ENCODE measurements at regions not wholly inside any gene's neighbourhood (a gene's known extent, or its start where the extent isn't known, plus 50 kb on each side); places are given as distances from the start of the nearest gene placed in this dataset.

DNA sequence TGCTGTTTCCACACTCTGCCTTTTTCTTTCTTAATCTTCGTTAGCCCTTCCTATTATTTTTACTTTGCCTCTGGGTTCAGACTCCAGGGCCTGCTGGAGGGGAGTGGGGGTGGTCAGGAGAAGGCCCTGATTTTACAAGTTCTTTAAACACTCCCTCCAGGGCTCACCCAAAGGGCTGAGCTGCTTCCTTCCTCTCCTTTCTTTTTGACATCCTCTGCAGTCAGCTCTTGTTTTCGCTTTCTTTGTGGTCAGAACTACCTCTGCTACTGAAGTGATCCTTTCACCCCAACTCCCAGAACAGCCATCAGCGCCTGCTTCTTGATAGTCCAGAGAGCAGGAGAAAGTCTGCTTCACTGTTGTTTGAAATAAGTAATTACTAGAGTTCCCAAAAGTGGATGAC lies 925.7 kb downstream of the EPHA4 start:
- CTCF ChIA-PET: interaction anchor here (0.6 kb wide), 1 partner anchor 655 kb away, joined by 3 read pairs; no protein-coding TSS in a partner anchor
- Mint-ChIP-seq H3K27ac (ENCODE audit: low read depth, unreplicated experiment) (no peak overlapping the region), H3K4me3 (ENCODE audit: unreplicated experiment) (no peak overlapping the region), H3K27me3 (ENCODE audit: insufficient read depth, unreplicated experiment) (no peaks in the 10 kb centered on the region), H3K9me3 (ENCODE audit: unreplicated experiment) (no peaks in the 10 kb centered on the region), H3K4me1 (ENCODE audit: insufficient read depth, unreplicated experiment) (no peaks in the 10 kb centered on the region), H3K36me3 (ENCODE audit: insufficient read depth, unreplicated experiment) (no peaks in the 10 kb centered on the region)
- DNase-seq (ENCODE audit: unreplicated experiment): no peak
- no TSS peak for BruUV-seq (replicated peaks)
- intact Hi-C loops (cut with micrococcal nuclease): no loop called here
- POLR2A ChIA-PET: interaction anchor here (0.8 kb wide), 1 partner anchor 13 kb away, joined by 4 read pairs; no protein-coding TSS in a partner anchor
- TF ChIP-seq, protein P1, sequence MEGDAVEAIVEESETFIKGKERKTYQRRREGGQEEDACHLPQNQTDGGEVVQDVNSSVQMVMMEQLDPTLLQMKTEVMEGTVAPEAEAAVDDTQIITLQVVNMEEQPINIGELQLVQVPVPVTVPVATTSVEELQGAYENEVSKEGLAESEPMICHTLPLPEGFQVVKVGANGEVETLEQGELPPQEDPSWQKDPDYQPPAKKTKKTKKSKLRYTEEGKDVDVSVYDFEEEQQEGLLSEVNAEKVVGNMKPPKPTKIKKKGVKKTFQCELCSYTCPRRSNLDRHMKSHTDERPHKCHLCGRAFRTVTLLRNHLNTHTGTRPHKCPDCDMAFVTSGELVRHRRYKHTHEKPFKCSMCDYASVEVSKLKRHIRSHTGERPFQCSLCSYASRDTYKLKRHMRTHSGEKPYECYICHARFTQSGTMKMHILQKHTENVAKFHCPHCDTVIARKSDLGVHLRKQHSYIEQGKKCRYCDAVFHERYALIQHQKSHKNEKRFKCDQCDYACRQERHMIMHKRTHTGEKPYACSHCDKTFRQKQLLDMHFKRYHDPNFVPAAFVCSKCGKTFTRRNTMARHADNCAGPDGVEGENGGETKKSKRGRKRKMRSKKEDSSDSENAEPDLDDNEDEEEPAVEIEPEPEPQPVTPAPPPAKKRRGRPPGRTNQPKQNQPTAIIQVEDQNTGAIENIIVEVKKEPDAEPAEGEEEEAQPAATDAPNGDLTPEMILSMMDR (IDR thresholded peaks at IDR 0.05; ENCODE audit: unreplicated experiment): no peak

DNA sequence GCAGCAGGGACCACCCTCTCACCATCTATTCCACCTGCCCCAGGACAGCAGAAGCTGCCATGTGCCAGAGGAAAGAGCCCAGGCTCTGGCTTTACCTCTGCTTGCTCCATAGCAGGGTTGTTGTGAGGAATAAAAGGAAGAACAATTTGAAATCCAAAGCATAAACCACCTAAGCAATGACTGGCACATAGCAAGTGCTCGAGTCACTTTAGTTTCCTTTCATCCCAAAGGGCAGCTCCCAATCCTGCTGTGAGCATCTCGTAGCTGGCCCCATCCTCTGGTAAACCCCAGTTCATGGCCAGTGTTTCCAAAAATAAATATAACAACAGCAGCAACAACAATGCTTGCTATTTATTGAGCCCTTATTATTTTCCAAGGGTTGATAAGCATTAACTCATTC lies 923.5 kb downstream of the EPHA4 start:
- DNase-seq (ENCODE audit: unreplicated experiment): no peak
- POLR2A ChIA-PET: interaction anchor here (1.2 kb wide), 1 partner anchor 16 kb away, joined by 4 read pairs; no protein-coding TSS in a partner anchor
- intact Hi-C loops (cut with micrococcal nuclease): no loop called here
- Mint-ChIP-seq H3K27me3 (ENCODE audit: insufficient read depth, unreplicated experiment) (no peaks in the 10 kb centered on the region), H3K4me3 (ENCODE audit: unreplicated experiment) (no peak overlapping the region), H3K4me1 (ENCODE audit: insufficient read depth, unreplicated experiment) (no peaks in the 10 kb centered on the region), H3K36me3 (ENCODE audit: insufficient read depth, unreplicated experiment) (no peaks in the 10 kb centered on the region), H3K27ac (ENCODE audit: low read depth, unreplicated experiment) (no peak overlapping the region), H3K9me3 (ENCODE audit: unreplicated experiment) (no peaks in the 10 kb centered on the region)
- CTCF ChIA-PET: interaction anchor here (0.7 kb wide), 1 partner anchor 472 kb away, joined by 3 read pairs; no protein-coding TSS in a partner anchor
- TF ChIP-seq, protein P1 (IDR thresholded peaks at IDR 0.05; ENCODE audit: unreplicated experiment): no peak
- no TSS peak for BruUV-seq (replicated peaks)

DNA sequence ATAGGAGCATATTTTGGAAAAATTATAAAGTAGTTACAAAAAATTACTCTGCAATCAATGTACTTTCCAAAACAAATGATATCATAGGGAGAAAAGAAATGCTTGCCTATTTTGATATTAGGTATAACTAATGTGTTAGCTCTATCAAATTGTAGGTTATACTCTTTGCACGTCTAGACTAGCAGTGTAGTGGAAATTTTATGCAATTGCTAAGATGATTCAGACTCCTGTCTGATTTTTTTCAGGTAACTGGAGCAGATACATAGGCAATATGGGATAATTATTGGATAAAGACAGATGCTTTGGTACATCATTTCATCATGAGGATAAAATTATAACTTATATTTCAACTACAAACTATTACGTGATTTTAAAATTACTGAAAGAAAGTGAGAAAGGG lies 918.3 kb downstream of the EPHA4 start:
- H3K9me3 Mint-ChIP-seq (ENCODE audit: unreplicated experiment): no peaks in the 10 kb centered on the region
- H3K4me1 Mint-ChIP-seq (ENCODE audit: insufficient read depth, unreplicated experiment): no peaks in the 10 kb centered on the region
- DNase-seq (ENCODE audit: unreplicated experiment): no peak
- CTCF ChIA-PET: no interaction called here
- no peak overlapping the region for H3K27ac Mint-ChIP-seq (ENCODE audit: low read depth, unreplicated experiment)
- POLR2A ChIA-PET: interaction anchor here (0.5 kb wide), 1 partner anchor 752 kb away, joined by 4 read pairs; no protein-coding TSS in a partner anchor
- BruUV-seq (replicated peaks): no TSS peak
- H3K36me3 Mint-ChIP-seq (ENCODE audit: insufficient read depth, unreplicated experiment): no peaks in the 10 kb centered on the region
- TF ChIP-seq, protein P1 (IDR thresholded peaks at IDR 0.05; ENCODE audit: unreplicated experiment): no peak
- H3K27me3 Mint-ChIP-seq (ENCODE audit: insufficient read depth, unreplicated experiment): no peaks in the 10 kb centered on the region
- H3K4me3 Mint-ChIP-seq (ENCODE audit: unreplicated experiment): no peak overlapping the region
- intact Hi-C loops (cut with micrococcal nuclease): no loop called here

DNA sequence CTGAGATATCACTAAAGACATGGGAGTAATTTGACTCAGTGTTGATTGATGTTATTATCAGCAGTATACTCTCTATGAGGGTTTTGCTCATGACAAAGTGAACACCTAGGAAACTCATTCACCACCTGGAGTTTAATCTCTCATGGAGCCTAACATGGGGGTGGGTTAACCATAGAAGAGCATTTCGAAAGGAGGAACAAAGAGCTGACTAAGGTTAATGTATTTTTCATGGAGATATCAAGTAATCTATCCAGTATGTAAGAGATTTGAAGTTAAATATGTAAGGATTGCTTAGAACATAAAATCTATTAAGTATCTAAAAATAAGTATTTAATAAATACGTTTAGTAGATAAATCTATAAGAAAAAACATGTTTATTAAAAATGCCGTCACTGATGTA lies 917.8 kb downstream of the EPHA4 start:
- no peak overlapping the region for H3K4me3 Mint-ChIP-seq (ENCODE audit: unreplicated experiment)
- no peaks in the 10 kb centered on the region for H3K4me1 Mint-ChIP-seq (ENCODE audit: insufficient read depth, unreplicated experiment)
- no peak for DNase-seq (ENCODE audit: unreplicated experiment)
- no peaks in the 10 kb centered on the region for H3K27me3 Mint-ChIP-seq (ENCODE audit: insufficient read depth, unreplicated experiment)
- no peaks in the 10 kb centered on the region for H3K36me3 Mint-ChIP-seq (ENCODE audit: insufficient read depth, unreplicated experiment)
- no TSS peak for BruUV-seq (replicated peaks)
- TF ChIP-seq, protein P1 (IDR thresholded peaks at IDR 0.05; ENCODE audit: unreplicated experiment): no peak
- CTCF ChIA-PET: no interaction called here
- no peak overlapping the region for H3K27ac Mint-ChIP-seq (ENCODE audit: low read depth, unreplicated experiment)
- H3K9me3 Mint-ChIP-seq (ENCODE audit: unreplicated experiment): no peaks in the 10 kb centered on the region
- POLR2A ChIA-PET: interaction anchor here (0.6 kb wide), 1 partner anchor 1521 kb away, joined by 3 read pairs; no protein-coding TSS in a partner anchor
- intact Hi-C loops (cut with micrococcal nuclease): no loop called here
